H9 (cell line): ENCODE measurements at regions not wholly inside any gene's neighbourhood (a gene's known extent, or its start where the extent isn't known, plus 50 kb on each side); places are given as distances from the start of the nearest gene placed in this dataset.

ENCODE experiments used
- DNase-seq: peaks from one replicate; pipeline ENCODE4 v3.0.0-alpha.2; 2017
- H2AFZ ChIP-seq: one replicate; pipeline ENCODE4 v1.6.1; 2013; ENCODE audit warnings: mild to moderate bottlenecking, low read length, control low read depth, moderate library complexity
- H2AK5ac ChIP-seq: 2 replicates; pipeline ENCODE4 v1.6.1; 2013; ENCODE audit warnings: low read length, control low read depth, mixed read lengths; ENCODE audit not compliant: insufficient read length
- H2BK120ac ChIP-seq: one replicate; pipeline ENCODE4 v1.6.1; 2013; ENCODE audit warnings: low read depth, mild to moderate bottlenecking, low read length, control low read depth, inconsistent platforms; ENCODE audit not compliant: poor library complexity, severe bottlenecking
- H2BK12ac ChIP-seq: 2 replicates; pipeline ENCODE4 v1.6.1; 2013; ENCODE audit warnings: low read length, control low read depth, mixed read lengths, low read depth; ENCODE audit not compliant: insufficient read length
- H2BK15ac ChIP-seq: 2 replicates; pipeline ENCODE4 v1.6.1; 2013; ENCODE audit warnings: low read depth, low read length, control low read depth
- H2BK20ac ChIP-seq: one replicate; pipeline ENCODE4 v1.6.1; 2013; ENCODE audit warnings: low read depth, mild to moderate bottlenecking, low read length, control low read depth, inconsistent platforms; ENCODE audit not compliant: poor library complexity, severe bottlenecking
- H2BK5ac ChIP-seq: 2 replicates; pipeline ENCODE4 v1.6.1; 2013; ENCODE audit warnings: low read length, control low read depth, mixed read lengths; ENCODE audit not compliant: insufficient read length
- H3K14ac ChIP-seq: 2 replicates; pipeline ENCODE4 v1.6.1; 2013; ENCODE audit warnings: low read length, control low read depth; ENCODE audit not compliant: insufficient read depth
- H3K18ac ChIP-seq: 2 replicates; pipeline ENCODE4 v1.6.1; 2013; ENCODE audit warnings: low read depth, mild to moderate bottlenecking, mixed read lengths, low read length, control low read depth; ENCODE audit not compliant: insufficient read length
- H3K23ac ChIP-seq: 2 replicates; pipeline ENCODE4 v1.6.1; 2013; ENCODE audit warnings: low read length, control low read depth, mixed read lengths, low read depth; ENCODE audit not compliant: insufficient read length
- H3K23me2 ChIP-seq: 2 replicates; pipeline ENCODE4 v1.6.1; 2013; ENCODE audit warnings: low read depth, mild to moderate bottlenecking, mixed read lengths, low read length, control low read depth; ENCODE audit not compliant: insufficient read length, poor library complexity, severe bottlenecking
- H3K27ac ChIP-seq: 2 replicates; pipeline ENCODE4 v1.5.1; 2013; ENCODE audit warnings: low read length, control low read depth, mixed read lengths, low read depth; ENCODE audit not compliant: insufficient read length
- H3K27me3 ChIP-seq: 2 replicates; pipeline ENCODE4 v1.6.1; 2013; ENCODE audit warnings: low read length, control low read depth, inconsistent platforms; ENCODE audit not compliant: insufficient read depth
- H3K4ac ChIP-seq: 2 replicates; pipeline ENCODE4 v1.6.1; 2013; ENCODE audit warnings: low read depth, mild to moderate bottlenecking, control low read depth, inconsistent platforms, low read length, moderate library complexity
- H3K4me1 ChIP-seq: 2 replicates; pipeline ENCODE4 v1.6.1; 2013; ENCODE audit warnings: low read length, control low read depth, inconsistent platforms; ENCODE audit not compliant: insufficient read depth
- H3K4me2 ChIP-seq: 2 replicates; pipeline ENCODE4 v1.6.1; 2013; ENCODE audit warnings: low read length, control low read depth, mixed read lengths; ENCODE audit not compliant: insufficient read length, insufficient read depth
- H3K56ac ChIP-seq: 2 replicates; pipeline ENCODE4 v1.6.1; 2013; ENCODE audit warnings: low read depth, mild to moderate bottlenecking, mixed read lengths, low read length, control low read depth; ENCODE audit not compliant: insufficient read length
- H3K79me1 ChIP-seq: 2 replicates; pipeline ENCODE4 v1.6.1; 2013; ENCODE audit warnings: low read depth, mild to moderate bottlenecking, moderate library complexity, low read length, control low read depth, inconsistent platforms; ENCODE audit not compliant: insufficient read depth, poor library complexity, severe bottlenecking
- H3K79me2 ChIP-seq: 2 replicates; pipeline ENCODE4 v1.6.1; 2013; ENCODE audit warnings: low read length, control low read depth, inconsistent platforms; ENCODE audit not compliant: insufficient read depth
- H3K9ac ChIP-seq: 2 replicates; pipeline ENCODE4 v1.6.1; 2013; ENCODE audit warnings: low read length, control low read depth, mixed read lengths; ENCODE audit not compliant: insufficient read length; ENCODE audit errors: extremely low read depth
- H3K9me3 ChIP-seq: one replicate; pipeline ENCODE4 v1.6.1; 2013; ENCODE audit warnings: low read depth, low read length, inconsistent platforms; ENCODE audit not compliant: control insufficient read depth
- H3T11ph ChIP-seq: one replicate; pipeline ENCODE4 v1.6.1; 2013; ENCODE audit warnings: mild to moderate bottlenecking, low read length, control low read depth, inconsistent platforms
- H4K20me1 ChIP-seq: one replicate; pipeline ENCODE4 v1.6.1; 2013; ENCODE audit not compliant: control insufficient read depth, insufficient read length, insufficient read depth
- H4K5ac ChIP-seq: 2 replicates; pipeline ENCODE4 v1.6.1; 2013; ENCODE audit warnings: low read depth, mild to moderate bottlenecking, mixed read lengths, low read length, control low read depth; ENCODE audit not compliant: insufficient read length
- H4K8ac ChIP-seq: replicated peaks from 2 replicates; pipeline ENCODE4 v1.6.1; 2013; ENCODE audit warnings: low read length, control low read depth, mixed read lengths, low read depth; ENCODE audit not compliant: insufficient read length
- H4K91ac ChIP-seq: 2 replicates; pipeline ENCODE4 v1.6.1; 2013; ENCODE audit warnings: low read depth, mild to moderate bottlenecking, moderate library complexity, mixed read lengths, low read length, control low read depth; ENCODE audit not compliant: insufficient read length
- H3K27ac Mint-ChIP-seq, 3 experiments: 2 replicates in 2 of 3; 3 replicates in 1 of 3; pipeline ENCODE4 v1.8.0; 2020 to 2021; ENCODE audit warnings: mixed read lengths in 3 of 3, mild to moderate bottlenecking in 1 of 3, moderate library complexity in 1 of 3
- H3K27me3 Mint-ChIP-seq: 2 replicates; pipeline ENCODE4 v1.8.0; 2021; ENCODE audit warnings: low read depth, mild to moderate bottlenecking, moderate library complexity, mixed read lengths
- H3K36me3 Mint-ChIP-seq, 3 experiments: 2 replicates in 2 of 3; 3 replicates in 1 of 3; pipeline ENCODE4 v1.8.0; 2020 to 2021; ENCODE audit warnings: low read depth in 3 of 3, mixed read lengths in 3 of 3; ENCODE audit not compliant: insufficient read depth in 1 of 3
- H3K4me1 Mint-ChIP-seq, 2 experiments: 2 replicates each; pipeline ENCODE4 v1.8.0; 2020; ENCODE audit warnings: mixed read lengths in 2 of 2
- H3K4me3 Mint-ChIP-seq, 2 experiments: 2 replicates in 1 of 2; 3 replicates in 1 of 2; pipeline ENCODE4 v1.8.0; 2020 to 2021; ENCODE audit warnings: mild to moderate bottlenecking in 2 of 2, mixed read lengths in 2 of 2, moderate library complexity in 1 of 2
- H3K9me3 Mint-ChIP-seq, 2 experiments: 2 replicates in 1 of 2; 3 replicates in 1 of 2; pipeline ENCODE4 v1.8.0; 2020; ENCODE audit warnings: mild to moderate bottlenecking in 2 of 2, mixed read lengths in 2 of 2, moderate library complexity in 1 of 2
- WGBS: extraction: QIAGEN DNeasy Blood & Tissue Kit; methylation state at CpG from one replicate; pipeline ENCODE4 v1.1.7; 2013; ENCODE audit warnings: missing lambda C conversion rate, low lambda C conversion rate, mixed read lengths; ENCODE audit not compliant: insufficient read length; ENCODE audit errors: extremely low coverage; 5-methylcytosine and 5-hydroxymethylcytosine counted together
- TF ChIP-seq, protein P1 (sequence below): fragments of 200-600 bp; sonication (generic); conservative IDR thresholded peaks from 3 replicates; pipeline ENCODE4 v1.8.0; 2021; ENCODE audit warnings: antibody characterized with exemption, mild to moderate bottlenecking

DNA sequence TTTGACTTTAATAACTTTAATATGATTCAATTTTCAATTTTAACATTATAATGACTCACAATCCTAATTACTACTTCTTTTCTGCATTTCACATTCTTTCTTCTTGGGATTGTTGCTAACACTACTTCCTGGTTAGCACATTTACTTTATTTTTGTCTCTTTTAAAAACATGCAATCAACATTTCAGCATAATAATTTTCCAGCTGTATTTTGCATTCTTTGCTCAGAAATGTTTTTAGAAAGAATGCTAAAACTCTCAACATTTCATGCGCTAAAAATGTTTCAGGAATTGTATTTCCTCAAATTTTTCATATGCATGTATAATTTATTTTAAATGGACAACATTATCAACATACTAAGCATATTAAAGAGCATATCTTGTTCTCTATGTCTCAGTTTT, 1302.1 kb upstream of the GJE1 start:
- H3K27me3 Mint-ChIP-seq: no peaks in the 10 kb centered on the region
- H3K18ac ChIP-seq: no peak overlapping the region
- H2AK5ac ChIP-seq: no peak overlapping the region
- no CpG with 5 or more reads among the region's 1 CpG for WGBS
- no peaks in the 10 kb centered on the region for H3K79me2 ChIP-seq
- H3K4me1 ChIP-seq: no peaks in the 10 kb centered on the region
- no peak overlapping the region for H3T11ph ChIP-seq
- H3K27me3 ChIP-seq: no peaks in the 10 kb centered on the region
- H2BK120ac ChIP-seq: no peak overlapping the region
- no peak overlapping the region for H3K9ac ChIP-seq
- no peaks in the 10 kb centered on the region; a peak in 1 of 5 replicates for H3K9me3 Mint-ChIP-seq
- H4K5ac ChIP-seq: no peak overlapping the region
- TF ChIP-seq, protein P1, sequence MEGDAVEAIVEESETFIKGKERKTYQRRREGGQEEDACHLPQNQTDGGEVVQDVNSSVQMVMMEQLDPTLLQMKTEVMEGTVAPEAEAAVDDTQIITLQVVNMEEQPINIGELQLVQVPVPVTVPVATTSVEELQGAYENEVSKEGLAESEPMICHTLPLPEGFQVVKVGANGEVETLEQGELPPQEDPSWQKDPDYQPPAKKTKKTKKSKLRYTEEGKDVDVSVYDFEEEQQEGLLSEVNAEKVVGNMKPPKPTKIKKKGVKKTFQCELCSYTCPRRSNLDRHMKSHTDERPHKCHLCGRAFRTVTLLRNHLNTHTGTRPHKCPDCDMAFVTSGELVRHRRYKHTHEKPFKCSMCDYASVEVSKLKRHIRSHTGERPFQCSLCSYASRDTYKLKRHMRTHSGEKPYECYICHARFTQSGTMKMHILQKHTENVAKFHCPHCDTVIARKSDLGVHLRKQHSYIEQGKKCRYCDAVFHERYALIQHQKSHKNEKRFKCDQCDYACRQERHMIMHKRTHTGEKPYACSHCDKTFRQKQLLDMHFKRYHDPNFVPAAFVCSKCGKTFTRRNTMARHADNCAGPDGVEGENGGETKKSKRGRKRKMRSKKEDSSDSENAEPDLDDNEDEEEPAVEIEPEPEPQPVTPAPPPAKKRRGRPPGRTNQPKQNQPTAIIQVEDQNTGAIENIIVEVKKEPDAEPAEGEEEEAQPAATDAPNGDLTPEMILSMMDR: no peak
- no peaks in the 10 kb centered on the region for H3K4me1 Mint-ChIP-seq
- no peak overlapping the region for H2BK5ac ChIP-seq
- no peak overlapping the region for H3K14ac ChIP-seq
- no peak overlapping the region for H3K27ac ChIP-seq
- no peak overlapping the region for H3K4me2 ChIP-seq
- no peak overlapping the region for H4K91ac ChIP-seq
- H3K36me3 Mint-ChIP-seq: no peaks in the 10 kb centered on the region
- H3K56ac ChIP-seq: no peak overlapping the region
- H3K23me2 ChIP-seq: no peaks in the 10 kb centered on the region
- no peaks in the 10 kb centered on the region for H3K79me1 ChIP-seq
- no peak overlapping the region for H2BK12ac ChIP-seq
- no peaks in the 10 kb centered on the region for H4K20me1 ChIP-seq
- H2AFZ ChIP-seq: no peak overlapping the region
- H2BK20ac ChIP-seq: no peak overlapping the region
- H2BK15ac ChIP-seq: no peak overlapping the region
- no peak overlapping the region for H3K4ac ChIP-seq
- no peak overlapping the region for H3K23ac ChIP-seq
- H4K8ac ChIP-seq: no peak overlapping the region
- H3K4me3 Mint-ChIP-seq: no peak overlapping the region
- no peak overlapping the region for H3K27ac Mint-ChIP-seq
- no peak for DNase-seq
- H3K9me3 ChIP-seq: no peaks in the 10 kb centered on the region
